K562 (cell line): ENCODE measurements at regions not wholly inside any gene's neighbourhood (a gene's known extent, or its start where the extent isn't known, plus 50 kb on each side); places are given as distances from the start of the nearest gene placed in this dataset.

Source experiments
- ATAC-seq: fragments of 200-7000 bp; cut with Tn5 transposase; 3 replicates; pipeline ENCODE4 v1.9.1; 2020; ENCODE audit warnings: moderate library complexity
- BruUV-seq: library from RNA; stranded (reverse); fragments of 400-500 nt; replicated peaks from 2 replicates; lab custom pipeline; 2021; lab: Mats Ljungman, UMichigan
- CTCF ChIA-PET: fragments of 300-600 bp; formaldehyde crosslinking; extraction: SDS; loops from one replicate; lab custom pipeline; 2021; ENCODE audit warnings: low intra/inter-chr PET ratio; lab: Yijun Ruan, JAX
- POLR2A ChIA-PET: fragments of 300-600, 350-650 bp; sonication (Branson Sonifier 250); formaldehyde crosslinking; extraction: SDS; loops from one replicate; lab custom pipeline; 2021; ENCODE audit warnings: antibody characterized with exemption, inconsistent platforms; lab: Yijun Ruan, JAX
- DNase-seq, 4 experiments: peaks; one replicate each; pipeline versions ENCODE4 v3.0.0 to v3.0.0-alpha.2; 2011 to 2018; ENCODE audit warnings: low spot score in 3 of 4, mixed read lengths in 3 of 4; ENCODE audit errors: extremely low read depth in 1 of 4
- FAIRE-seq: peaks from 2 replicates; lab custom pipeline; 2011; peaks lifted over from hg19 to GRCh38; lab: Jason Lieb, UNC
- H2AFZ ChIP-seq: 2 replicates; pipeline ENCODE4 v1.6.0; 2011; ENCODE audit warnings: low read depth, low read length, control low read depth, inconsistent platforms
- H3K27ac ChIP-seq: fragments of 200-600 bp; 3 replicates; pipeline ENCODE4 v1.8.0; 2011; ENCODE audit warnings: low read depth, mild to moderate bottlenecking, control low read depth, inconsistent platforms, low read length, moderate library complexity, mixed read lengths; ENCODE audit errors: extremely low read depth
- H3K27me3 ChIP-seq, 2 experiments: fragments of 300-600 bp in 1 of 2; 2 replicates in 1 of 2; 3 replicates in 1 of 2; pipeline versions ENCODE4 v1.6.0 to v1.8.0; 2011; ENCODE audit warnings: inconsistent platforms in 2 of 2, low read length in 2 of 2, mild to moderate bottlenecking in 1 of 2, mixed read lengths in 1 of 2, moderate library complexity in 1 of 2; ENCODE audit not compliant: control insufficient read depth in 2 of 2, insufficient read depth in 2 of 2
- H3K36me3 ChIP-seq: fragments of 300-600 bp; 3 replicates; pipeline ENCODE4 v1.8.0; 2011; ENCODE audit warnings: mild to moderate bottlenecking, low read length, inconsistent platforms; ENCODE audit not compliant: control insufficient read depth, insufficient read depth
- H3K4me1 ChIP-seq, 2 experiments: fragments of 200-600 bp in 1 of 2; replicated peaks in 1 of 2; 2 replicates in 1 of 2; 3 replicates in 1 of 2; pipeline versions ENCODE4 v1.5.1 to v1.8.0; 2011; ENCODE audit warnings: inconsistent platforms in 2 of 2, low read length in 2 of 2, mild to moderate bottlenecking in 1 of 2, mixed read lengths in 1 of 2, moderate library complexity in 1 of 2; ENCODE audit not compliant: control insufficient read depth in 2 of 2, insufficient read depth in 2 of 2
- H3K4me2 ChIP-seq: 2 replicates; pipeline ENCODE4 v1.6.1; 2011; ENCODE audit warnings: low read length, control low read depth, inconsistent platforms, mixed read lengths; ENCODE audit not compliant: insufficient read depth
- H3K4me3 ChIP-seq: fragments of 200-600 bp; sonication (generic), shearing (Covaris generic); 2 replicates; pipeline ENCODE4 v1.5.1; 2016; ENCODE audit warnings: control low read depth, inconsistent platforms
- H3K79me2 ChIP-seq: fragments of 200-600 bp; 3 replicates; pipeline ENCODE4 v1.8.0; 2011; ENCODE audit warnings: low read length, inconsistent platforms; ENCODE audit not compliant: control insufficient read depth, insufficient read depth
- H3K9ac ChIP-seq, 2 experiments: 2 replicates each; pipeline versions ENCODE4 v1.6.0 to v1.6.1; 2011; ENCODE audit warnings: low read depth in 2 of 2, low read length in 2 of 2, control low read depth in 1 of 2, inconsistent platforms in 1 of 2, mild to moderate bottlenecking in 1 of 2, mixed read lengths in 1 of 2; ENCODE audit not compliant: insufficient read depth in 1 of 2
- H3K9me1 ChIP-seq: one replicate; pipeline ENCODE4 v1.6.0; 2011; ENCODE audit warnings: inconsistent platforms, mild to moderate bottlenecking, low read length, moderate library complexity; ENCODE audit not compliant: control insufficient read depth, insufficient read depth
- H3K9me3 ChIP-seq: replicated peaks from 2 replicates; pipeline ENCODE4 v1.5.1; 2011; ENCODE audit warnings: low read depth, low read length, inconsistent platforms; ENCODE audit not compliant: control insufficient read depth, insufficient read depth
- H4K20me1 ChIP-seq: replicated peaks from 2 replicates; pipeline ENCODE4 v1.6.1; 2011; ENCODE audit warnings: low read length, inconsistent platforms, mixed read lengths; ENCODE audit not compliant: control insufficient read depth, insufficient read depth
- BDP1 ChIP-seq: IDR thresholded peaks from 3 replicates; pipeline ENCODE4 v1.6.1; 2011; ENCODE audit not compliant: insufficient read length, insufficient read depth
- DNMT1 ChIP-seq: fragments of 450-650 bp; IDR thresholded peaks from 2 replicates; pipeline ENCODE4 v1.6.1; 2016; ENCODE audit warnings: antibody characterized with exemption, mild to moderate bottlenecking
- EWSR1 ChIP-seq: fragments of 450-650 bp; IDR thresholded peaks from 2 replicates; pipeline ENCODE4 v1.6.1; 2018; ENCODE audit warnings: borderline replicate concordance, mild to moderate bottlenecking, low read depth, moderate library complexity; ENCODE audit not compliant: partially characterized antibody
- FOXK1 ChIP-seq: sonication (generic); formaldehyde crosslinking; IDR thresholded peaks from 2 replicates; pipeline ENCODE4 v1.8.0; 2022; ENCODE audit warnings: missing genetic modification reagents, mild to moderate bottlenecking, borderline replicate concordance
- HMG20A ChIP-seq: fragments of 450-650 bp; formaldehyde crosslinking; conservative IDR thresholded peaks from 2 replicates; pipeline ENCODE4 v1.4.0; 2020; ENCODE audit warnings: mild to moderate bottlenecking, mixed read lengths
- IFI16 ChIP-seq: fragments of 250-450 bp; sonication (Bioruptor Pico); IDR thresholded peaks from 2 replicates; pipeline ENCODE4 v2.1.2; 2022; ENCODE audit warnings: mild to moderate bottlenecking, inconsistent platforms
- KAT8 ChIP-seq: fragments of 450-650 bp; IDR thresholded peaks from 2 replicates; pipeline ENCODE4 v1.6.1; 2016; ENCODE audit warnings: low read depth, mild to moderate bottlenecking
- KDM2B ChIP-seq: fragments of 250-450 bp; sonication (Bioruptor Pico); IDR thresholded peaks from 2 replicates; pipeline ENCODE4 v1.8.0; 2021; ENCODE audit warnings: mild to moderate bottlenecking, moderate library complexity
- MYNN ChIP-seq, 2 experiments: sonication (generic); formaldehyde crosslinking in 1 of 2; IDR thresholded peaks; 2 replicates each; pipeline versions ENCODE4 v1.5.0 to v1.6.1; 2016 to 2020; ENCODE audit warnings: antibody characterized with exemption in 1 of 2, missing genetic modification reagents in 1 of 2
- NCOA2 ChIP-seq, 2 experiments: fragments of 450-650 bp; IDR thresholded peaks; 2 replicates each; pipeline ENCODE4 v1.6.1; 2018; ENCODE audit warnings: mild to moderate bottlenecking in 2 of 2, moderate library complexity in 1 of 2; ENCODE audit not compliant: partially characterized antibody in 2 of 2
- NFE2 ChIP-seq: IDR thresholded peaks from 2 replicates; pipeline ENCODE4 v1.6.1; 2014; ENCODE audit warnings: antibody characterized with exemption, low read depth
- RBFOX2 ChIP-seq: fragments of 200-400 bp; formaldehyde crosslinking; IDR thresholded peaks from 2 replicates; pipeline ENCODE4 v1.6.1; 2017; ENCODE audit warnings: low read depth, mild to moderate bottlenecking, low read length, moderate library complexity
- SMAD3 ChIP-seq: fragments of 450-650 bp; formaldehyde crosslinking; conservative IDR thresholded peaks from 2 replicates; pipeline ENCODE4 v1.4.0; 2020; ENCODE audit warnings: mild to moderate bottlenecking
- SUPT5H ChIP-seq: fragments of 450-650 bp; IDR thresholded peaks from 2 replicates; pipeline ENCODE4 v1.6.1; 2016
- ZC3H4 ChIP-seq: sonication (generic); formaldehyde crosslinking; IDR thresholded peaks from 2 replicates; pipeline ENCODE4 v1.9.0; 2021; ENCODE audit warnings: missing genetic modification reagents, borderline replicate concordance
- ZNF121 ChIP-seq: sonication (generic); formaldehyde crosslinking; conservative IDR thresholded peaks from 2 replicates; pipeline ENCODE4 v1.8.0; 2022; ENCODE audit warnings: missing genetic modification reagents
- ZNF253 ChIP-seq: fragments of 250-450 bp; sonication (Bioruptor Pico); conservative IDR thresholded peaks from 2 replicates; pipeline ENCODE4 v1.6.1; 2021; ENCODE audit warnings: mild to moderate bottlenecking
- ZNF584 ChIP-seq: fragments of 200-800 bp; sonication (Bioruptor generic); IDR thresholded peaks from 2 replicates; pipeline ENCODE4 v1.6.1; 2016; ENCODE audit warnings: low read depth, mild to moderate bottlenecking, missing genetic modification characterization, missing compliant biosample characterization
- ZNF77 ChIP-seq: fragments of 250-450 bp; sonication (Bioruptor Pico); IDR thresholded peaks from 2 replicates; pipeline ENCODE4 v1.5.0; 2020
- WGBS: fragments of 100-300 bp; shearing (Covaris generic); methylation state at CpG from one replicate; pipeline ENCODE4 v1.1.6; 2016; ENCODE audit warnings: low coverage, mixed read lengths; ENCODE audit not compliant: insufficient coverage; ENCODE audit errors: missing lambda C conversion rate; 5-methylcytosine and 5-hydroxymethylcytosine counted together
- in situ Hi-C: fragments of 300-500 bp; cut with MboI; formaldehyde crosslinking; loops from 4 replicates; pipeline ENCODE4 v1.15.0; 2018; ENCODE audit warnings: inconsistent platforms, mixed read lengths
- intact Hi-C: fragments of 100-400 bp; cut with micrococcal nuclease; formaldehyde crosslinking; loops from 2 replicates; pipeline ENCODE4 v1.14.2; 2022
- TF ChIP-seq, protein P1 (sequence below): fragments of 450-650 bp; IDR thresholded peaks from 2 replicates; pipeline ENCODE4 v1.6.1; 2016; ENCODE audit warnings: low read depth, mild to moderate bottlenecking, moderate library complexity
- TF ChIP-seq, protein P2 (sequence below): fragments of 450-650 bp; IDR thresholded peaks from 2 replicates; pipeline ENCODE4 v1.6.1; 2018; ENCODE audit warnings: mild to moderate bottlenecking, low read depth; ENCODE audit not compliant: partially characterized antibody

DNA sequence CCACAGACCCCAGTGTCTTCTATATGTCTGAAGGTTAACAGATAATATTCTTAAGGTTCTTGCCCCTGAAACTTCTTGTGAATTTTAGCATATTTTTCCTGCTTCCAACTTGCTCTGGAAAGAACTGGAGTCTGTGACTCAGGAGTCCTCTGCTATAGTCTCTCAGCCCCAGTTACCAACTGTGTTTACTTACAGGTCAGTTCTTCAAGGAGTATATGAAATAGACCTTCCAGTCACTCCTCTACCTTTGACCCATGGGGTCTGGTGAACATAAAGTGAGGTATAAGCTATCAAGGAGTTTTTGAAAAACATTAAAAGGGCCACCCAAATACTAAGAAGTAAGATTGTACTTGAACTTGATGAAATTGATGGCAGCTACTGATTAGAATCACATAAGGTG lies 139.2 kb upstream of the ROPN1 start:
- no peaks in the 10 kb centered on the region for H3K27me3 ChIP-seq

DNA sequence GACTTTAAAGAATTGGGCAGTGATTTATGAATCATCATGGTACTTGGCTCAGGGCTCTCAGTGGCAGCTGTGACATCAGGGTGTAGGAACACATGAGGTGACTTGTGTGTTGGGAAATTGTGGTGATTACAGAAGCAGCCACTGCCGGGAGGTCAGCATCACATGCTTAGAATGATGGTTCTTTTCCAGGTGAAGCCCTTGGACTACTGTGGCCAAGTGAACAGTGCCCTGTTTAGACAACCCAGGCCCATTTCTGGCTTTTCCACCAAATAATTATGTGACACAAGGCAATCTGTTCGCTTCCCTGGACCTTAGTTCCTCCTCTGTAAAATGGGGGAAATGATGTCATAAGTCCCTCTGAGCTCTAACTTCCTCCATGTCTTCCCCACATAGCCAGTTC lies 139.7 kb upstream of the ROPN1 start:
- Histone ChIP-seq H3K4me2 (no peak overlapping the region), H3K9ac (no peak overlapping the region), H3K27me3 (no peaks in the 10 kb centered on the region), H3K9me3 (no peaks in the 10 kb centered on the region), H4K20me1 (no peaks in the 10 kb centered on the region), H3K27ac (no peak overlapping the region), H3K9me1 (no peaks in the 10 kb centered on the region), H3K4me1 (no peaks in the 10 kb centered on the region), H3K4me3 (no peak overlapping the region), H3K36me3 (no peaks in the 10 kb centered on the region), H2AFZ (no peak overlapping the region), H3K79me2 (no peaks in the 10 kb centered on the region)
- POLR2A ChIA-PET, result no interaction called here
- CTCF ChIA-PET, result no interaction called here
- BruUV-seq, result no TSS peak
- ATAC-seq (no peak), DNase-seq (no peak), FAIRE-seq (no peak)
- WGBS, result 0% methylated on average over 1 of the region's 2 CpGs
- intact Hi-C loops (no loop called here), in situ Hi-C loops (no loop called here)
- TF ChIP-seq NFE2 (no peak), SMAD3 (no peak), KDM2B (no peak), KAT8 (no peak), MYNN (IDR thresholded peaks at IDR 0.05) (no peak), MYNN (CRISPR knock-in tag; IDR thresholded peaks at IDR 0.05) (no peak), HMG20A (CRISPR knock-in tag) (no peak), IFI16 (CRISPR knock-in tag) (no peak), NCOA2 (IDR thresholded peaks at IDR 0.05; ENCODE audit: partially characterized antibody in 2 of 2) (no peak), EWSR1 (no peak), RBFOX2 (no peak), ZNF77 (CRISPR knock-in tag) (no peak), ZNF253 (CRISPR knock-in tag) (no peak)
- TF ChIP-seq, protein P1, sequence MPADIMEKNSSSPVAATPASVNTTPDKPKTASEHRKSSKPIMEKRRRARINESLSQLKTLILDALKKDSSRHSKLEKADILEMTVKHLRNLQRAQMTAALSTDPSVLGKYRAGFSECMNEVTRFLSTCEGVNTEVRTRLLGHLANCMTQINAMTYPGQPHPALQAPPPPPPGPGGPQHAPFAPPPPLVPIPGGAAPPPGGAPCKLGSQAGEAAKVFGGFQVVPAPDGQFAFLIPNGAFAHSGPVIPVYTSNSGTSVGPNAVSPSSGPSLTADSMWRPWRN, result no peak

More for the DNA sequence above, 139.2 kb upstream of the ROPN1 start:
- Histone ChIP-seq H3K9me1 (no peaks in the 10 kb centered on the region), H3K36me3 (no peaks in the 10 kb centered on the region), H4K20me1 (no peaks in the 10 kb centered on the region), H2AFZ (no peak overlapping the region), H3K79me2 (no peaks in the 10 kb centered on the region), H3K27ac (no peak overlapping the region), H3K4me3 (no peak overlapping the region), H3K9me3 (no peaks in the 10 kb centered on the region), H3K4me1 (no peaks in the 10 kb centered on the region), H3K9ac (no peak overlapping the region), H3K4me2 (no peak overlapping the region)
- no peak for FAIRE-seq
- ATAC-seq, result no peak
- intact Hi-C loops (no loop called here), in situ Hi-C loops (no loop called here)
- CTCF ChIA-PET, result no interaction called here
- BruUV-seq, result no TSS peak
- DNase-seq, result no peak
- no peak for TF ChIP-seq SUPT5H
- TF ChIP-seq ZNF584, result no peak
- no peak for TF ChIP-seq DNMT1
- TF ChIP-seq ZNF121 (CRISPR knock-in tag), result no peak
- no peak for TF ChIP-seq BDP1
- TF ChIP-seq ZC3H4 (CRISPR knock-in tag), result no peak
- TF ChIP-seq FOXK1 (CRISPR knock-in tag), result no peak
- TF ChIP-seq, protein P2, sequence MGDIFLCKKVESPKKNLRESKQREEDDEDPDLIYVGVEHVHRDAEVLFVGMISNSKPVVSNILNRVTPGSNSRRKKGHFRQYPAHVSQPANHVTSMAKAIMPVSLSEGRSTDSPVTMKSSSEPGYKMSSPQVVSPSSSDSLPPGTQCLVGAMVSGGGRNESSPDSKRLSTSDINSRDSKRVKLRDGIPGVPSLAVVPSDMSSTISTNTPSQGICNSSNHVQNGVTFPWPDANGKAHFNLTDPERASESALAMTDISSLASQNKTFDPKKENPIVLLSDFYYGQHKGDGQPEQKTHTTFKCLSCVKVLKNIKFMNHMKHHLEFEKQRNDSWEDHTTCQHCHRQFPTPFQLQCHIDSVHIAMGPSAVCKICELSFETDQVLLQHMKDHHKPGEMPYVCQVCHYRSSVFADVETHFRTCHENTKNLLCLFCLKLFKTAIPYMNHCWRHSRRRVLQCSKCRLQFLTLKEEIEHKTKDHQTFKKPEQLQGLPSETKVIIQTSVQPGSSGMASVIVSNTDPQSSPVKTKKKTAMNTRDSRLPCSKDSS, result no peak
- POLR2A ChIA-PET, result no interaction called here
